CD4-positive, alpha-beta T cell treated with Interleukin-15 for 4 hours (primary cell): ENCODE measurements at regions not wholly inside any gene's neighbourhood (a gene's known extent, or its start where the extent isn't known, plus 50 kb on each side); places are given as distances from the start of the nearest gene placed in this dataset.
"Not testable (repeated sequence)": the region's sequence is repeated elsewhere in the genome, so short reads cannot be mapped to it uniquely, and the experiment has no call there.

Experiments
- DNase-seq: peaks from one replicate; pipeline ENCODE4 v3.0.0-alpha.2; 2020; ENCODE audit warnings: low spot score

- no peak for DNase-seq
These were observed 78.1 kb upstream of the NPAS2 start for GRCh38 chr2:100741880-100742276.

GRCh38 chr2:100742277-100743254, 77.4 kb upstream of the NPAS2 start:
- no peak for DNase-seq

- DNase-seq: no peak
These were observed 76.2 kb upstream of the NPAS2 start for GRCh38 chr2:100743741-100744140.

- DNase-seq: no peak
These were observed 75.8 kb upstream of the NPAS2 start for GRCh38 chr2:100744184-100744583.

- DNase-seq: no peak
These were observed 75.3 kb upstream of the NPAS2 start for GRCh38 chr2:100744589-100744988.

- no peak for DNase-seq
These were observed 74.3 kb upstream of the NPAS2 start for GRCh38 chr2:100745604-100746003.

- no peak for DNase-seq
These were observed 72.4 kb upstream of the NPAS2 start for GRCh38 chr2:100747551-100747950.

GRCh38 chr2:100747996-100748615, 71.8 kb upstream of the NPAS2 start:
- no peak for DNase-seq

- DNase-seq: no peak
These were observed 71.3 kb upstream of the NPAS2 start for GRCh38 chr2:100748673-100749072.

- DNase-seq: no peak
These were observed 70.0 kb upstream of the NPAS2 start for GRCh38 chr2:100749771-100750542.

- DNase-seq: not testable (repeated sequence)
These were observed 67.9 kb upstream of the NPAS2 start for GRCh38 chr2:100751871-100752625.

GRCh38 chr2:100752628-100753333, 67.2 kb upstream of the NPAS2 start:
- DNase-seq: no peak

GRCh38 chr2:100753444-100753843, 66.5 kb upstream of the NPAS2 start:
- DNase-seq: no peak

- no peak for DNase-seq
These were observed 66.1 kb upstream of the NPAS2 start for GRCh38 chr2:100753881-100754280.

- no peak for DNase-seq
These were observed 65.0 kb upstream of the NPAS2 start for GRCh38 chr2:100754951-100755350.

GRCh38 chr2:100755441-100755840, 64.5 kb upstream of the NPAS2 start:
- no peak for DNase-seq

- no peak for DNase-seq
These were observed 63.2 kb upstream of the NPAS2 start for GRCh38 chr2:100756704-100757103.

GRCh38 chr2:100757621-100758394, 62.1 kb upstream of the NPAS2 start:
- no peak for DNase-seq

GRCh38 chr2:100759901-100760300, 60.0 kb upstream of the NPAS2 start:
- no peak for DNase-seq

- no peak for DNase-seq
These were observed 58.6 kb upstream of the NPAS2 start for GRCh38 chr2:100761365-100761764.
